ENCODE measurements at regions not wholly inside any gene's neighbourhood (a gene's known extent, or its start where the extent isn't known, plus 50 kb on each side); places are given as distances from the start of the nearest gene placed in this dataset.

DNA sequence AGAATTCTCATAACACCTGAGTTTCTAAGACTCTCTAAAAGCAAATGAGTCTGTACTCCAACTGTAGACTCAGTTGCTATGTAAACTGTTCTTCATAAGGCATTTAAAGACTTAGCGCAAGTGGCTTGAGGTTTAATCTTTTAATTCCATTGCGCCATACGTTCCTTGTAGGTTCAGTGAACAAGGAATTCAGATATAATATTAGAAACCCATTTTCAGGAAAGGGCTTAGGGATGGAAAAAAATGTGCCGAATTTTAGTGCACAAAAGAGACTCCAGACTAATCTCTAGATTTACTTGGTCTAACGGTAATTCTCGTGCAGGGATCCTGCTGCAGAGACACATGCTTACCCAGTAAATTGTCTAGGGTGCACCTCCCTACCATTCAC, 268.9 kb upstream of the TANK start:
- DNase-seq (ENCODE audit: low read depth) (no peak), FAIRE-seq (no peak)
- no peaks in the 10 kb centered on the region for H3K27me3 ChIP-seq (ENCODE audit: control insufficient read depth, insufficient read depth, low read length)
- H3K36me3 ChIP-seq (ENCODE audit: control insufficient read depth, insufficient read depth, low read length), result no peaks in the 10 kb centered on the region
- H3K4me3 ChIP-seq (ENCODE audit: low read depth, low read length), result no peak overlapping the region
- TF ChIP-seq, protein P1, sequence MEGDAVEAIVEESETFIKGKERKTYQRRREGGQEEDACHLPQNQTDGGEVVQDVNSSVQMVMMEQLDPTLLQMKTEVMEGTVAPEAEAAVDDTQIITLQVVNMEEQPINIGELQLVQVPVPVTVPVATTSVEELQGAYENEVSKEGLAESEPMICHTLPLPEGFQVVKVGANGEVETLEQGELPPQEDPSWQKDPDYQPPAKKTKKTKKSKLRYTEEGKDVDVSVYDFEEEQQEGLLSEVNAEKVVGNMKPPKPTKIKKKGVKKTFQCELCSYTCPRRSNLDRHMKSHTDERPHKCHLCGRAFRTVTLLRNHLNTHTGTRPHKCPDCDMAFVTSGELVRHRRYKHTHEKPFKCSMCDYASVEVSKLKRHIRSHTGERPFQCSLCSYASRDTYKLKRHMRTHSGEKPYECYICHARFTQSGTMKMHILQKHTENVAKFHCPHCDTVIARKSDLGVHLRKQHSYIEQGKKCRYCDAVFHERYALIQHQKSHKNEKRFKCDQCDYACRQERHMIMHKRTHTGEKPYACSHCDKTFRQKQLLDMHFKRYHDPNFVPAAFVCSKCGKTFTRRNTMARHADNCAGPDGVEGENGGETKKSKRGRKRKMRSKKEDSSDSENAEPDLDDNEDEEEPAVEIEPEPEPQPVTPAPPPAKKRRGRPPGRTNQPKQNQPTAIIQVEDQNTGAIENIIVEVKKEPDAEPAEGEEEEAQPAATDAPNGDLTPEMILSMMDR (IDR thresholded peaks at IDR 0.05; ENCODE audit: insufficient read depth, low read length, severe bottlenecking), result no peak

DNA sequence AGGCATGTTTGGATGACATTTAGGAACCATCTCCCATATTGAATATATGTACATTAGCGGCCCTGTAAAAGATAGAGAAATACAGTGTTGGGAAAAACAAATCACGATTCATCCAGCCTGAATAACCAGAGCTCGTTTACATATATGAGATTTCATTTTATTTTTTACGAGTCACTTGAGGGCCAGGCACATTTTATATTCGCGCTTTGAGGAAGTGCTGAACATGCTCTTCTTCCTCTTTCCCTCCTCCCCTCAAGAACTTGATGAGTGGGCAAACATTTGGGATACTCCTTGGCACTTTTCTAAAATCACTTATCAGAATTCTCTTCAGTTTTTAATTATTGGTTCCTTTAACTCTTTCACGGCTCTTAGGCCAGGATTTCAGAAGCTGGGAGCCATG, 268.0 kb upstream of the TANK start:
- FAIRE-seq, result no peak
- Histone ChIP-seq H3K4me3 (ENCODE audit: low read depth, low read length) (no peak overlapping the region), H3K27me3 (ENCODE audit: control insufficient read depth, insufficient read depth, low read length) (no peaks in the 10 kb centered on the region), H3K36me3 (ENCODE audit: control insufficient read depth, insufficient read depth, low read length) (no peaks in the 10 kb centered on the region)
- no peak for DNase-seq (ENCODE audit: low read depth)
- TF ChIP-seq, protein P1 (IDR thresholded peaks at IDR 0.05; ENCODE audit: insufficient read depth, low read length, severe bottlenecking), result no peak

DNA sequence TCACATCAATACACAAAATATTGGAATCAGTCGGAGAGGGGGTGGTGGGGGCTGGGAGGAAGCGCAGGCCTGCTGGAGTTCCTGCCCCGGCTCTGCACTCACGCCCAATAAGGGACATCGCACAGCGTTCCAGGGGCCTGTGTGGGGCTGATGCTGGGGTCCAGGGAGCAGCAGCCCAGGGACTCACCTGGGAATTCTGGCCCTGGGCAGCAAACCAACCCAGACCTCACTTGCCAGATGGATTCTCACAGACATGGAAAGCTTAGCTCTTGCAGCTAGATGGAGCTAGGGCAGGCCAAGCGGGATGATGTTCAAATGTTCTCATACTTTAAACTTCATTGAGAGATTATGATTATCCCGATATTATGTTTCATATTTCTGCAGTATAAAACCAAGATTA, 266.6 kb upstream of the TANK start:
- FAIRE-seq (no peak), DNase-seq (ENCODE audit: low read depth) (no peak)
- TF ChIP-seq, protein P1 (IDR thresholded peaks at IDR 0.05; ENCODE audit: insufficient read depth, low read length, severe bottlenecking), result no peak
- Histone ChIP-seq H3K4me3 (ENCODE audit: low read depth, low read length) (no peak overlapping the region), H3K27me3 (ENCODE audit: control insufficient read depth, insufficient read depth, low read length) (no peaks in the 10 kb centered on the region), H3K36me3 (ENCODE audit: control insufficient read depth, insufficient read depth, low read length) (no peaks in the 10 kb centered on the region)

DNA sequence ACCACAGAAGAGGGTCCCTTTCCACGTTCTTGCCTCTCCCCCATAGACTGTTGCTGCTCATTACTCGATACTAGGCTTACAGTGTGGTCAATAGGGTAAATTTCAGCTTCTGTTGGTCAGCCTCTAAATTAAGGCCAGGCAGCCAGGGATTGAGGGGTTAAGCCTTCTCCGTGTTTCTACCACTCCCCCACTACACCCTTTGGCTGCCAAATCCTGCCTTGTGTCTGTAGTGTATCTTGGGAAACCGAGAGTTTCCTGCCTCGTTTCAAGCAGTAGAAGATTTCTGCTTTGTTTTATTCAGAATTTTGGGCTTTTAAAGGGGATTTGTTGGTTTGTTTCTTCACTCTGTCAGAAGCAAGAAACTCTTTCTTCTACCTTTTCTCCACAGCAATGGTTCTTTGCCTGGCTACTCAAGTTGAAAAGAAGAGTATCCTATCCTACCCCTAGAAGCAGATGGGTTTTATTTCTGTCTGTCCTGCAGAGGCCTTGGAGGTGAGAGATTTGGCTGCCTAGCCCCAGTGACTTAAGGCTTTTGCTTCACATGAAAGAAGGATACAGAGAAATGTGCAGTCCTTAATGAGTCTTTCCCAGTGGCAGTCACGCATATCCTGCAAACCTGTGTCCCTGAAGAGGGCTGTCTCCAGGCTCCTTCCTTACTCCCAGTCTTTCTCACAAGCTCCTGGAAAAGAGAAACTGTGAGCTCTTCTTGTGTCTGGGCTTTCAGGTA, 261.5 kb upstream of the TANK start:
- Histone ChIP-seq H3K4me3 (ENCODE audit: low read depth, low read length) (no peak overlapping the region), H3K36me3 (ENCODE audit: control insufficient read depth, insufficient read depth, low read length) (no peaks in the 10 kb centered on the region), H3K27me3 (ENCODE audit: control insufficient read depth, insufficient read depth, low read length) (no peaks in the 10 kb centered on the region)
- peak; percentile 64 for FAIRE-seq
- TF ChIP-seq, protein P1 (IDR thresholded peaks at IDR 0.05; ENCODE audit: insufficient read depth, low read length, severe bottlenecking), result no peak
- DNase-seq (ENCODE audit: low read depth), result no peak

DNA sequence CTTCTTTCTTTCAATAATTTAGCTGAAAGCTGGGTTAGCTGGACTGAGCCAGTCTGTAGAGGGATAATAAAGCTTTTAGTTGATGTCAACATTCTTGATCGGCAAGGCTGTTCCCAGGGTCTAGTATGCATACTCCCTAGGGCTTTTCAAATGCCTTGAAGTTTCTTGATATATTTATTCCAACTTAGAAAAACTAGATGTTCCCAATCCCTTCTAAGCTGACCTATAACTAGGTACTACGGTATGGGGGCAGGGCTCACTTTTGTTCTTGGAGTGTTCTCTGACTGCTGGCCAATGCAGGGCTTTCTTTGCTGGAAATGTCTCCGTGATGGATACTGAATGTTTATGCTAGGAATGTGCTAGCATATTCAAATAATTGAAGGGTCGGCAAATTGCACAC, 258.6 kb upstream of the TANK start:
- no peak for FAIRE-seq

More for the DNA sequence above, 258.6 kb upstream of the TANK start:
- TF ChIP-seq, protein P1 (IDR thresholded peaks at IDR 0.05; ENCODE audit: insufficient read depth, low read length, severe bottlenecking), result no peak
- Histone ChIP-seq H3K27me3 (ENCODE audit: control insufficient read depth, insufficient read depth, low read length) (no peaks in the 10 kb centered on the region), H3K4me3 (ENCODE audit: low read depth, low read length) (no peak overlapping the region), H3K36me3 (ENCODE audit: control insufficient read depth, insufficient read depth, low read length) (no peaks in the 10 kb centered on the region)
- no peak for DNase-seq (ENCODE audit: low read depth)

Measured in bronchial epithelial cell (primary cell).